GM19193 (cell line): ENCODE measurements at regions not wholly inside any gene's neighbourhood (a gene's known extent, or its start where the extent isn't known, plus 50 kb on each side); places are given as distances from the start of the nearest gene placed in this dataset.

Experiments used
- POLR2A ChIP-seq: IDR thresholded peaks from 4 replicates; pipeline ENCODE4 v1.6.1; 2011; ENCODE audit not compliant: insufficient read depth, insufficient read length; ENCODE audit errors: extremely low read depth

- no peak for TF ChIP-seq POLR2A
Measured at GRCh38 chr6:44044154-44044539, 83.1 kb downstream of the MRPL14 start.

- no peak for TF ChIP-seq POLR2A
Measured at GRCh38 chr6:44043479-44044153, 83.6 kb downstream of the MRPL14 start.

- TF ChIP-seq POLR2A, result no peak
Measured at GRCh38 chr6:44042989-44043478, 84.2 kb downstream of the MRPL14 start.

- TF ChIP-seq POLR2A, result no peak
Measured at GRCh38 chr6:44042261-44042988, 84.8 kb downstream of the MRPL14 start.

GRCh38 chr6:44041461-44042260 is 85.6 kb downstream of the MRPL14 start:
- no peak for TF ChIP-seq POLR2A

- no peak for TF ChIP-seq POLR2A
Measured at GRCh38 chr6:44040786-44041185, 86.5 kb downstream of the MRPL14 start.

- TF ChIP-seq POLR2A, result no peak
Measured at GRCh38 chr6:44039839-44040350, 87.4 kb downstream of the MRPL14 start.

- no peak for TF ChIP-seq POLR2A
Measured at GRCh38 chr6:44039191-44039719, 88.0 kb downstream of the MRPL14 start.

- TF ChIP-seq POLR2A, result no peak
Measured at GRCh38 chr6:44038543-44039065, 88.6 kb downstream of the MRPL14 start.

- TF ChIP-seq POLR2A, result no peak
Measured at GRCh38 chr6:44037847-44038542, 89.3 kb downstream of the MRPL14 start.

GRCh38 chr6:44036699-44037101 is 90.6 kb downstream of the MRPL14 start:
- TF ChIP-seq POLR2A, result no peak

GRCh38 chr6:44036196-44036595 is 91.1 kb downstream of the MRPL14 start:
- no peak for TF ChIP-seq POLR2A

GRCh38 chr6:44035621-44036020 is 91.6 kb downstream of the MRPL14 start:
- TF ChIP-seq POLR2A, result no peak

- TF ChIP-seq POLR2A, result no peak
Measured at GRCh38 chr6:44034931-44035345, 92.3 kb downstream of the MRPL14 start.

GRCh38 chr6:44034391-44034861 is 92.8 kb downstream of the MRPL14 start:
- no peak for TF ChIP-seq POLR2A
